ENCODE measurements at regions not wholly inside any gene's neighbourhood (a gene's known extent, or its start where the extent isn't known, plus 50 kb on each side); places are given as distances from the start of the nearest gene placed in this dataset.
A peak's percentile ranks its signal among the peaks of the same experiment; 100 is the strongest.
"Not testable (repeated sequence)": the region's sequence is repeated elsewhere in the genome, so short reads cannot be mapped to it uniquely, and the experiment has no call there.

DNA sequence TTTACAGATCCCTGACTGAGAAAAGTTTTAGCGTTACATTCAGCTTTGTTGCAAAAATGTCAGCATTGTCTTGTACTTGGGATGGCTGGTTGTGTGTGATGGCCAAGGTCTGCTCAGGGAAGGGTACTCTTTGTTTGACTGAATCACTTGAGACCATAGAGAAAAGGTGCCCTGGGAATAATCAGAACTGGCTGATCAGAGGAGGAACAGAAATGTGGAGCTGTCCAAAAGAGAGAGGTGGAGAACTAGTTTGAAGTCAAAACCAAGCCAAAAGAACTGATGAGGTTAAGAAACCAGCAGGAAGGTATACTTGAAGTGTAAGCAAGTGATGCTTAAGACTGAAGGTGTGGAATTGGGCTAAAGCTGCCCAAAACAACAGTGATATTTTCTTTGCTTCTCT, 107.6 kb upstream of the LYPLAL1 start:
- DNase-seq (ENCODE audit: low read depth): no peak
- no peak for TF ChIP-seq CTCF (conservative IDR thresholded peaks at IDR 0.05; ENCODE audit: low read depth, low read length)
- H3K4me3 ChIP-seq (ENCODE audit: low read length): no peak overlapping the region

GRCh38 chr1:219066631-219067349, 106.9 kb upstream of the LYPLAL1 start:
- no peak overlapping the region for H3K4me3 ChIP-seq (ENCODE audit: low read length)
- TF ChIP-seq CTCF (conservative IDR thresholded peaks at IDR 0.05; ENCODE audit: low read depth, low read length): peak; percentile 62
- DNase-seq (ENCODE audit: low read depth): no peak

GRCh38 chr1:219067350-219067712, 106.3 kb upstream of the LYPLAL1 start:
- TF ChIP-seq CTCF (conservative IDR thresholded peaks at IDR 0.05; ENCODE audit: low read depth, low read length): no peak
- H3K4me3 ChIP-seq (ENCODE audit: low read length): no peak overlapping the region

GRCh38 chr1:219070395-219070794, 103.3 kb upstream of the LYPLAL1 start:
- not testable (repeated sequence) for DNase-seq (ENCODE audit: low read depth)

More at GRCh38 chr1:219067350-219067712, 106.3 kb upstream of the LYPLAL1 start:
- DNase-seq (ENCODE audit: low read depth): no peak

DNA sequence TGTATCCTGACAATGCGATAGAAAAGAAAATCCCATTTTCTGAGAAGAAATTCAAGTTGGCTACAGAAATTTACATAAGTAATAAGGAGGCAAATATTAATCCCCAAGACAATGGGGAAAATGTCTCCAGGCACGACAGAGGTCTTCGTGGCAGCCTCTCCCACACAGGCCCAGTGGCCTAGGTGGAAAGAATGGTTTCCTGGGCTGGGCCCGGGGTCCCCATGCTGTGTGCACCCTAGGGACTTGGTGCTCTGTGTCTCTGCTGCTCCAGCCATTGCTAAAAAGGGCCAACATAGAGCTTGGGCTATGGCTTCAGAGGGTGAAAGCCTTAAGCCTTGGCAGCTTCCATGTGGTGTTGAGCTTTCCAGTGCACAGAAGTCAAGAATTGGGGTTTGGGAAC, 102.5 kb upstream of the LYPLAL1 start:
- TF ChIP-seq CTCF (conservative IDR thresholded peaks at IDR 0.05; ENCODE audit: low read depth, low read length): no peak

More at GRCh38 chr1:219070395-219070794, 103.3 kb upstream of the LYPLAL1 start:
- not testable (repeated sequence) for H3K4me3 ChIP-seq (ENCODE audit: low read length)

DNA sequence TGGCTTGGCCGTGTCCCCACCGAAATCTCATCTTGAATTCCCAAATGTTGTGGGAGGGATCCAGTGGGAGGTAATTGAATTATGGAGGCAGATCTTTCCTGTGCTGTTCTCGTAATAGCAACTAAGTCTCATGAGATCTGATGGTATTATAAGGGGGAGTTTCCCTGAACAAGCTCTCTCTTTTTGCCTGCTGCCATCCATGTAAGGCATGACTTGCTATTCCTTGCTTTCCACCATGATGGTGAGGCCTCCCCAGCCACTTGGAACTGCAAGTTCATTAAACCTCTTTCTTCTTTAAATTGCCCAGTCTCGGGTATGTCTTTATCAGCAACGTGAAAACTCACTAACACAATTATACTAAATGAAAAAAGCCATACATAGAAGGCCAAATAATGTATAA, 101.3 kb upstream of the LYPLAL1 start:
- DNase-seq (ENCODE audit: low read depth): no peak
- TF ChIP-seq CTCF (conservative IDR thresholded peaks at IDR 0.05; ENCODE audit: low read depth, low read length): no peak
- no peak overlapping the region for H3K4me3 ChIP-seq (ENCODE audit: low read length)

More for the DNA sequence above, 102.5 kb upstream of the LYPLAL1 start:
- no peak overlapping the region for H3K4me3 ChIP-seq (ENCODE audit: low read length)
- no peak for DNase-seq (ENCODE audit: low read depth)

- TF ChIP-seq CTCF (conservative IDR thresholded peaks at IDR 0.05; ENCODE audit: low read depth, low read length): no peak
- no peak overlapping the region for H3K4me3 ChIP-seq (ENCODE audit: low read length)
- no peak for DNase-seq (ENCODE audit: low read depth)
These were observed 99.5 kb upstream of the LYPLAL1 start for GRCh38 chr1:219074084-219074728.
